Stimulated activated CD4-positive, alpha-beta T cell treated with anti-CD3 and anti-CD28 coated beads, Interleukin-2, amount 100 ng/mL, for 24 hours (primary cell): ENCODE measurements at regions not wholly inside any gene's neighbourhood (a gene's known extent, or its start where the extent isn't known, plus 50 kb on each side); places are given as distances from the start of the nearest gene placed in this dataset.
A peak's percentile ranks its signal among the peaks of the same experiment; 100 is the strongest.

ENCODE experiments used
- DNase-seq, 2 donors: peaks; one replicate each; pipeline ENCODE4 v3.0.0-alpha.2; 2020

- no peak for DNase-seq
Measured at GRCh38 chr5:26828294-26828693, 210.1 kb downstream of the CDH9 start.

GRCh38 chr5:26813235-26813634 is 225.2 kb downstream of the CDH9 start:
- DNase-seq, result no peak

- DNase-seq, result no peak
Measured at GRCh38 chr5:26812714-26813113, 225.7 kb downstream of the CDH9 start.

GRCh38 chr5:26807231-26808199 is 230.9 kb downstream of the CDH9 start:
- DNase-seq, result no peak

GRCh38 chr5:26805076-26805475 is 233.3 kb downstream of the CDH9 start:
- DNase-seq, result no peak

GRCh38 chr5:26802944-26803343 is 235.4 kb downstream of the CDH9 start:
- DNase-seq, result no peak

- DNase-seq, result no peak
Measured at GRCh38 chr5:26791433-26791832, 247.0 kb downstream of the CDH9 start.

GRCh38 chr5:26791021-26791420 is 247.4 kb downstream of the CDH9 start:
- DNase-seq, result no peak

GRCh38 chr5:26763215-26763614 is 275.2 kb downstream of the CDH9 start:
- no peak for DNase-seq

- DNase-seq, result no peak
Measured at GRCh38 chr5:26761446-26761845, 276.9 kb downstream of the CDH9 start.

GRCh38 chr5:26761045-26761444 is 277.3 kb downstream of the CDH9 start:
- DNase-seq, result no peak

GRCh38 chr5:26757941-26758340 is 280.4 kb downstream of the CDH9 start:
- no peak for DNase-seq

GRCh38 chr5:26749829-26750228 is 288.6 kb downstream of the CDH9 start:
- no peak for DNase-seq

- no peak for DNase-seq
Measured at GRCh38 chr5:26740182-26740581, 298.2 kb downstream of the CDH9 start.

- no peak for DNase-seq
Measured at GRCh38 chr5:26737348-26738265, 300.8 kb downstream of the CDH9 start.

- no peak for DNase-seq
Measured at GRCh38 chr5:26727916-26728315, 310.5 kb downstream of the CDH9 start.

- no peak for DNase-seq
Measured at GRCh38 chr5:26719803-26720202, 318.6 kb downstream of the CDH9 start.

GRCh38 chr5:26700759-26701384 is 337.5 kb downstream of the CDH9 start:
- peak in 1 of 2 donors; percentile 1 for DNase-seq

GRCh38 chr5:26692952-26693351 is 345.4 kb downstream of the CDH9 start:
- DNase-seq, result no peak

- no peak for DNase-seq
Measured at GRCh38 chr5:26691486-26691885, 346.9 kb downstream of the CDH9 start.

GRCh38 chr5:26690511-26690910 is 347.9 kb downstream of the CDH9 start:
- no peak for DNase-seq

- DNase-seq, result no peak
Measured at GRCh38 chr5:26681861-26682260, 356.5 kb downstream of the CDH9 start.

- no peak for DNase-seq
Measured at GRCh38 chr5:26674846-26675245, 363.5 kb downstream of the CDH9 start.
